HCT116 (cell line): ENCODE measurements at regions not wholly inside any gene's neighbourhood (a gene's known extent, or its start where the extent isn't known, plus 50 kb on each side); places are given as distances from the start of the nearest gene placed in this dataset.

Source experiments
- ATAC-seq: fragments of 200-7000 bp; cut with Tn5 transposase; 2 replicates; pipeline ENCODE4 v1.9.1; 2020; ENCODE audit warnings: mild to moderate bottlenecking, moderate library complexity
- BruUV-seq: library from RNA; stranded (reverse); fragments of 400-500 nt; replicated peaks from 2 replicates; lab custom pipeline; 2021; lab: Mats Ljungman, UMichigan
- CTCF ChIA-PET: fragments of 300-600 bp; sonication (Branson Sonifier 250); formaldehyde crosslinking; loops from one replicate; lab custom pipeline; 2021; ENCODE audit warnings: antibody characterized with exemption; lab: Charles Lee
- POLR2A ChIA-PET: fragments of 300-600, 350-600 bp; sonication (Branson Sonifier 250); formaldehyde crosslinking; loops from one replicate; lab custom pipeline; 2021; ENCODE audit warnings: antibody characterized with exemption; lab: Charles Lee
- RAD21 ChIA-PET, 2 experiments: fragments of 300-600 bp; sonication (Branson Sonifier 250); formaldehyde crosslinking; loops; one replicate each; lab custom pipeline; 2023; ENCODE audit warnings: low total read pairs in 2 of 2; ENCODE audit not compliant: uncharacterized antibody in 2 of 2, unreplicated experiment in 2 of 2, low non-redundant PET in 1 of 2; lab: Charles Lee
- DNase-seq: peaks from one replicate; pipeline ENCODE4 v3.0.0-alpha.2; 2010; ENCODE audit warnings: low read depth, low spot score
- H2AFZ ChIP-seq: fragments of 200-600 bp; shearing (Covaris generic), sonication (generic); 2 replicates; pipeline ENCODE4 v1.6.1; 2017; ENCODE audit warnings: low read depth, mixed run types, mixed read lengths, antibody characterized with exemption, low read length; ENCODE audit not compliant: poor library complexity, severe bottlenecking
- H3K27ac ChIP-seq: 2 replicates; pipeline ENCODE4 v1.5.1; 2012; ENCODE audit warnings: low read depth, low read length
- H3K27me3 ChIP-seq: fragments of 200-600 bp; sonication (generic); 2 replicates; pipeline ENCODE4 v1.6.1; 2016; ENCODE audit warnings: mixed run types, low read length, mixed read lengths; ENCODE audit not compliant: insufficient read depth
- H3K36me3 ChIP-seq, 2 experiments: fragments of 200-500 bp in 1 of 2; fragments of 200-600 bp in 1 of 2; sonication (Bioruptor generic) in 1 of 2; sonication (generic) in 1 of 2; 2 replicates each; pipeline versions ENCODE4 v1.5.1 to v1.6.1; 2014 to 2016; ENCODE audit warnings: low read length in 2 of 2, inconsistent platforms in 1 of 2, mixed read lengths in 1 of 2, mixed run types in 1 of 2; ENCODE audit not compliant: insufficient read depth in 2 of 2, control insufficient read depth in 1 of 2
- H3K4me1 ChIP-seq, 2 experiments: fragments of 200-600 bp in 1 of 2; sonication (generic) in 1 of 2; 2 replicates each; pipeline versions ENCODE4 v1.5.1 to v1.6.1; 2012 to 2017; ENCODE audit warnings: low read length in 2 of 2, inconsistent platforms in 1 of 2, mild to moderate bottlenecking in 1 of 2, mixed read lengths in 1 of 2, mixed run types in 1 of 2, moderate library complexity in 1 of 2; ENCODE audit not compliant: insufficient read depth in 2 of 2, control insufficient read depth in 1 of 2
- H3K4me2 ChIP-seq: fragments of 200-600 bp; sonication (generic); 2 replicates; pipeline ENCODE4 v1.6.1; 2017; ENCODE audit warnings: mixed run types, low read length, mixed read lengths
- H3K4me3 ChIP-seq, 2 experiments: fragments of 200-600 bp in 1 of 2; sonication (generic) in 1 of 2; replicated peaks in 1 of 2; 2 replicates each; pipeline ENCODE4 v1.5.1; 2011 to 2016; ENCODE audit warnings: low read length in 2 of 2, control low read depth in 1 of 2, low read depth in 1 of 2, mild to moderate bottlenecking in 1 of 2, mixed read lengths in 1 of 2, mixed run types in 1 of 2
- H3K79me2 ChIP-seq: fragments of 200-600 bp; sonication (generic); 2 replicates; pipeline ENCODE4 v1.6.1; 2017; ENCODE audit warnings: mild to moderate bottlenecking, mixed run types, low read length, moderate library complexity, mixed read lengths; ENCODE audit not compliant: insufficient read depth
- H3K9ac ChIP-seq: fragments of 200-600 bp; sonication (generic); 2 replicates; pipeline ENCODE4 v1.6.1; 2016; ENCODE audit warnings: low read length, mixed read lengths
- H3K9me2 ChIP-seq: fragments of 200-600 bp; sonication (generic), shearing (Covaris generic); 2 replicates; pipeline ENCODE4 v1.6.1; 2017; ENCODE audit warnings: mixed run types, mild to moderate bottlenecking, moderate library complexity; ENCODE audit not compliant: insufficient read depth
- H3K9me3 ChIP-seq, 2 experiments: fragments of 200-500 bp in 1 of 2; fragments of 200-600 bp in 1 of 2; sonication (Bioruptor generic) in 1 of 2; sonication (generic) in 1 of 2; 2 replicates each; pipeline ENCODE4 v1.6.1; 2014 to 2017; ENCODE audit warnings: low read length in 2 of 2, mixed read lengths in 2 of 2, inconsistent platforms in 1 of 2, low read depth in 1 of 2, mild to moderate bottlenecking in 1 of 2, mixed run types in 1 of 2, moderate library complexity in 1 of 2; ENCODE audit not compliant: control insufficient read depth in 1 of 2, insufficient read depth in 1 of 2
- H4K20me1 ChIP-seq: fragments of 200-600 bp; sonication (generic), shearing (Covaris generic); 2 replicates; pipeline ENCODE4 v1.6.1; 2017; ENCODE audit warnings: mixed run types, mild to moderate bottlenecking, moderate library complexity; ENCODE audit not compliant: insufficient read depth
- ATF3 ChIP-seq: IDR thresholded peaks from 2 replicates; pipeline ENCODE4 v1.6.1; 2012
- CEBPB ChIP-seq: IDR thresholded peaks from 2 replicates; pipeline ENCODE4 v1.6.1; 2012; ENCODE audit warnings: low read depth
- CTCF ChIP-seq, 3 experiments: fragments of 200-600 bp in 1 of 3; sonication (generic) in 1 of 3; IDR thresholded peaks in 2 of 3; conservative IDR thresholded peaks in 1 of 3; 2 replicates each; pipeline ENCODE4 v1.5.1; 2012 to 2017; ENCODE audit warnings: low read depth in 2 of 3, low read length in 2 of 3, antibody characterized with exemption in 1 of 3, borderline replicate concordance in 1 of 3, control low read depth in 1 of 3, mild to moderate bottlenecking in 1 of 3, mixed read lengths in 1 of 3, mixed run types in 1 of 3, moderate library complexity in 1 of 3; ENCODE audit not compliant: insufficient read depth in 1 of 3
- ELF1 ChIP-seq: IDR thresholded peaks from 2 replicates; pipeline ENCODE4 v1.6.1; 2012; ENCODE audit warnings: low read depth, borderline replicate concordance
- JUND ChIP-seq: IDR thresholded peaks from 2 replicates; pipeline ENCODE4 v1.6.1; 2012
- SIN3A ChIP-seq: IDR thresholded peaks from 2 replicates; pipeline ENCODE4 v1.6.1; 2012; ENCODE audit warnings: low read depth
- YY1 ChIP-seq: IDR thresholded peaks from 2 replicates; pipeline ENCODE4 v1.6.1; 2011; ENCODE audit warnings: low read length, low read depth, moderate library complexity, mild to moderate bottlenecking; ENCODE audit not compliant: insufficient replicate concordance; ENCODE audit errors: extremely low read depth
- ZFX ChIP-seq: fragments of 450-650 bp; IDR thresholded peaks from 2 replicates; pipeline ENCODE4 v1.6.1; 2017
- ZNF274 ChIP-seq: fragments of 200-500 bp; sonication (Bioruptor generic); IDR thresholded peaks from 2 replicates; pipeline ENCODE4 v1.6.1; 2014; ENCODE audit warnings: mild to moderate bottlenecking, low read depth, low read length, inconsistent platforms
- intact Hi-C: fragments of 100-400 bp; cut with micrococcal nuclease; formaldehyde crosslinking; loops from 2 replicates; pipeline ENCODE4 v1.10.0; 2022
- TF ChIP-seq, protein P1 (sequence below): IDR thresholded peaks from 2 replicates; pipeline ENCODE4 v1.6.1; 2011; ENCODE audit warnings: mild to moderate bottlenecking, low read length, moderate library complexity; ENCODE audit not compliant: insufficient replicate concordance; ENCODE audit errors: extremely low read depth

- Histone ChIP-seq H3K36me3 (no peaks in the 10 kb centered on the region), H3K79me2 (no peaks in the 10 kb centered on the region), H3K27me3 (no peaks in the 10 kb centered on the region), H3K9ac (no peak overlapping the region), H3K4me1 (no peaks in the 10 kb centered on the region), H3K27ac (no peak overlapping the region), H3K4me3 (no peak overlapping the region), H2AFZ (no peak overlapping the region), H3K4me2 (no peak overlapping the region), H3K9me2 (no peaks in the 10 kb centered on the region), H4K20me1 (no peaks in the 10 kb centered on the region), H3K9me3 (no peaks in the 10 kb centered on the region)
- no TSS peak for BruUV-seq
- no peak for DNase-seq
- POLR2A ChIA-PET = no interaction called here
- no peak for ATAC-seq
- TF ChIP-seq ZNF274 = no peak
- TF ChIP-seq JUND = no peak
- no peak for TF ChIP-seq YY1
- TF ChIP-seq ELF1 = no peak
- no peak for TF ChIP-seq ATF3
- TF ChIP-seq, protein P1, sequence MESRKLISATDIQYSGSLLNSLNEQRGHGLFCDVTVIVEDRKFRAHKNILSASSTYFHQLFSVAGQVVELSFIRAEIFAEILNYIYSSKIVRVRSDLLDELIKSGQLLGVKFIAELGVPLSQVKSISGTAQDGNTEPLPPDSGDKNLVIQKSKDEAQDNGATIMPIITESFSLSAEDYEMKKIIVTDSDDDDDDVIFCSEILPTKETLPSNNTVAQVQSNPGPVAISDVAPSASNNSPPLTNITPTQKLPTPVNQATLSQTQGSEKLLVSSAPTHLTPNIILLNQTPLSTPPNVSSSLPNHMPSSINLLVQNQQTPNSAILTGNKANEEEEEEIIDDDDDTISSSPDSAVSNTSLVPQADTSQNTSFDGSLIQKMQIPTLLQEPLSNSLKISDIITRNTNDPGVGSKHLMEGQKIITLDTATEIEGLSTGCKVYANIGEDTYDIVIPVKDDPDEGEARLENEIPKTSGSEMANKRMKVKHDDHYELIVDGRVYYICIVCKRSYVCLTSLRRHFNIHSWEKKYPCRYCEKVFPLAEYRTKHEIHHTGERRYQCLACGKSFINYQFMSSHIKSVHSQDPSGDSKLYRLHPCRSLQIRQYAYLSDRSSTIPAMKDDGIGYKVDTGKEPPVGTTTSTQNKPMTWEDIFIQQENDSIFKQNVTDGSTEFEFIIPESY = no peak
- TF ChIP-seq ZFX = no peak
- no peak for TF ChIP-seq SIN3A
- no peak for TF ChIP-seq CEBPB
- no peak for TF ChIP-seq CTCF (IDR thresholded peaks at IDR 0.05 in 2 of 3, conservative IDR thresholded peaks at IDR 0.05 in 1 of 3; ENCODE audit: borderline replicate concordance in 1 of 3, insufficient read depth in 1 of 3, low read depth in 2 of 3, low read length in 2 of 3)
- intact Hi-C loops = no loop called here
- RAD21 ChIA-PET = no interaction called here
- CTCF ChIA-PET = no interaction called here
Observed at GRCh38 chr9:79208791-79209396, 362.9 kb upstream of the TLE4 start.
